NCI-H2081 treated with DMSO at 0.1 percent for 48 hours (cell line): ENCODE measurements at regions not wholly inside any gene's neighbourhood (a gene's known extent, or its start where the extent isn't known, plus 50 kb on each side); places are given as distances from the start of the nearest gene placed in this dataset.

ENCODE experiments used
- DNase-seq: peaks from one replicate; lab custom pipeline; 2025; lab: John Stamatoyannopoulos, UW

DNA sequence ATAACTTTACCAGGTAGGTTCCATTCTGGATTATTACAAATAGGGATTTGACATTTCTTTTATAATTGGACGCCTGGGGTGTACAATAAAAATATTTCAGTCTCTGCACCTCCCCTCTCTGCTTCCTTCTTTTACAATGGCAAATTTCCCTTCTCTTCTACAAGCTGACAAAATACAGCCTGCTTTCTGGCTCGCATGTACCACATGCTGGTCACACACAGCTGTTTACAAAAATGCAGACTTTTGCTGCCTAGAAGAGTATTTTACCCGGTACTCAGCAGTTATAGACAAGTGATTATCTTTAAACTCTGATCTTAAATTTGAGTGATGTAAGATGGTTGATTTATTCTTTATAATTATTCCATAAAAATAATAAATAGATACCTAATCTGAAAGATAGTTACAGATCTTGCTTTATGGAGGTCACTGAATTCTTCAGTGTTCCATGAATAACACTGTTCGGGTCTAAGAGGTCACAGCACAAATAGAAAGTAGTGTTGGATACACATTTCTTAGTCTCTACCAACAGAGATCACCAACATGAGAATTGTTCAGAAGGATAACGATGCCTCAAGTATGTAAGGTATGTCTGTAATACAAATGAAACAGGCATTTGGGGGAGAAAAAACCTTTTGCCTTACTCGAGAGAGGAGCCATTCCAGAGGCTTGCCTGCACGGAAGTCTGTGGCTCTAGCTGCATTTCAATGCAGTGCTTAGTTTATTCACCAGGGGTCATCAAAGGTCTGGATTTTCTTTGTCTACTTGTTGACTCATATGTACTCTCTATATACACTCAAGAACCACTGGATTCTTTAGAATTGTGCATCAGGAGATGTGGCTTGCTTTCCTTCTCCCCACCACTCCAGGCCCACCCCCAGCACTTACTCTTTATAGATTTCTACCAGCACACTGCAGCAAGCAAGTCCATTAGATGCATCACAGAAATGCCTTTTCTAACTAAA lies 206.6 kb upstream of the RFX3 start:
- peak; percentile 82 for DNase-seq

DNA sequence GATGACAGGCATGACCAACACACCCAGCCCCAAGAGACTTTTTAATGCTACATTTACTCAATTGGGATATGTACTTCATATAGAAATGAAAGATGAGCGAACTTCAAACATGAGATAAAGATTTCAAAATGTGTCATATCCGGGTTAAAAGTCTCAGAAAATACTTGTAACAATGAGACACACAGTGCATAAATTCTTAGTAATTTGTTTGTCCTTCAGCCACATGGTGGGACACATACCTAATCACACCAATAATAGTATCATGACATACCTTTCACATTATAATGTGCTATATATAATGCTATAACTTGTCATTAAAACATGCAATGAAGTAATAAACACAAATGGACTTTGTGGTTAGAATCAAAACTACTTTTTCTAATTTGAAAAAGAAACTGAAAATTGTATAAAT lies 204.7 kb upstream of the RFX3 start:
- no peak for DNase-seq

DNA sequence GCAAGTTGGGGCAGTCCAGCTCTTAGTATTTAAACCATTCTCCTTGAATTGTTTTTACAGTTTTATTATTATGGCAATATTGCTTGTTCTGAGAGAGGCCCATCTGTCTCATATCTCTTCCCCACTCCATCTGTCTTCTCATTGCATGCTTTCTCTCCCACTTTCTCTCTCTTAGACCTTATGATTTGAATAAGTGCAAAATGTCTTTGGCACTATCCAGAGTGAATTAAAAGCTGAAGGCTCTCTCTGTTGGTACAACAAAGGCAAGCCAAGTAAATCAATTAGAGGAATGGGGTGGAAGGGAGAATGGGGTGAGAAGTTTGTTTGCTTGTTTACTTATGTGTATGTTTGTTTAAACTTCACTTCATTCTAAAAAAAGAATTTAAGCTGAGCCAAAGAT lies 195.3 kb upstream of the RFX3 start:
- no peak for DNase-seq

DNA sequence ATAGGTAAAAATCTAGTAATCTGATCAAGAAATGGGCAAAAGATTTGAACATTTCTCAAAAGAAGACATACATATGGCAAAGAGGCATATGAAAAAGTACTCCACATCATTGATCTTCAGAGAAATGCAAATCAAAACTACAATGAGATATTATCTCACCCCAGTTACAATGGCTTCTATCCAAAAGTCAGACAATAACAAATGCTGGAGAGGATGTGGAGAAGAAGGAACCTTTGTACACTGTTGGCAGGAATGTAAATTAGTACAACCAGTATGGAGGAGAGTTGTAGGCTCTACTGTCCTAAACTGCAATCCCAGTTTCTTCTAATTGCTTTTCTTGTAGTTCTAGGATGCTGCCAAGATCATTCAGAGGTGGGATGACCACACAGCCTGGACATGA lies 193.5 kb upstream of the RFX3 start:
- no peak for DNase-seq

DNA sequence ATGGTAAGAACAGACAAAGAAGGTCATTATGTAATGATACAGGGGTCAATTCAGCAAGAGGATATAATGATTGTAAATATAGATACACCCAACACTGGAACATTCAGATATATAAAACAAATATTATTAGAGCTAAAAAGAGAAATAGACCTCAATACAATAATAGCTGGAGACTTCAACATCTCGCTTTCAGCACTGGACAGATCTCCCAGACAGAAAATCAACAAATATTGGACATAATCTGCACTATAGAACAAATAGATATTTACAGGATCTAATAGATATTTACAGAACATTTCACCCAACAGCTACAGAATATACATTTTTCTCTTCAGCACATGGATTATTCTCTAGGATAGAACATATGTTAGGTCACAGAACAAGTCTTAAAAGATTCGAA lies 190.6 kb upstream of the RFX3 start:
- no peak for DNase-seq

DNA sequence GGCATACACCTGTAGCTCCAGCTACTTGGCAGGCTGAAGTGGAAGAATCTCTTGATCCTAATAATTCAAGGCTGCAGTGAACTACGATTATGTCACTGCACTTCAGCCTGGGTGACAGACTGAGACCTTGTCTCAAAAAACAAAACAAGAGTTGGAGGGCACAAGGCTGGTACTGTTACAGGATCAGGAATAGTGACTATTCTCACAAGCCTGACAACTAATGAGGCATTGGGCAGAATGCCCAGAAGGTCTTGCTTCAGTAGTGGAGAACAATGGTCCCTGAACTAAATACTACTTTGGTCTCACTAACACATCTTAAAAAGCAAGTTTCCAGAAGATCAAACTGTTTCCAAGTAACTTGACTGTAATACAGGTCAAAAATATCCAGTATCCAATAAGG lies 182.9 kb upstream of the RFX3 start:
- DNase-seq = peak; percentile 67

DNA sequence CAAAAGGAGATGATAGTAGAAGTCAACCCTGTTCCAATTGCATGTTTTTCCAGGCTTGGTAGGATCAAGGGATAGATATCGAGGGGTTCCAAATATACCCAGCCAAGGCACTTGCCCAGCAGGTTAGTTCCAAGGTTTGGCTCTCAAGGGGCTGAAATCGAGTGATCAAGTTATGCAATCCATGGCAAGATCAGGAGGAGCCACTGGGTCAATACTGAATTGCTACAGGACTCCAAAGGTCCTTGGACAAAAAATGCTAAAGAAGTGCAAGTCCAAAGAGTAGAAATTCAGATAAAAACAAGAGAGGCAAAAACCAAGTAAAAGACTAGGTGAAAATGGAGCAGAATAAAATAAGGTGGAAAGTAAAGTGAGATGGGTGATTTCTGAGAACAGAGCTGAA lies 179.1 kb upstream of the RFX3 start:
- no peak for DNase-seq

DNA sequence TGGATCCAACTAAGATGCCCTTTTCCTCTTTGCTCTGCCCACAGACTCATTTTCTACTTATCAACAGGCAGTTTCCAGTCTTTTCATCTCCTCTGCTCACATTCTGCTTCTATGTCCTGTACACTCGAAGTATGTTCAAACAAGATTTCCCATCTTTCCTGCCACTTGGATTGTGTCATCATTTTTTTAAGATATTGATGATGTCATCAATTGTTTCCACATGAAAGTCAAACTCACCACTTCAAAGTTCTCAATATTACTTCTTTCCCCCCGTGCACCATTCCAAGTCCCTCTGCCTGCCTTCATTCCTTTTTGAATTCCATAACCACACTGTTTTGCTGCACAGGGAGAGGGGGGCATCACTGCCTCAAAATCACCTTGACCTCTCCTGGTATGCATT lies 175.0 kb upstream of the RFX3 start:
- DNase-seq = no peak

DNA sequence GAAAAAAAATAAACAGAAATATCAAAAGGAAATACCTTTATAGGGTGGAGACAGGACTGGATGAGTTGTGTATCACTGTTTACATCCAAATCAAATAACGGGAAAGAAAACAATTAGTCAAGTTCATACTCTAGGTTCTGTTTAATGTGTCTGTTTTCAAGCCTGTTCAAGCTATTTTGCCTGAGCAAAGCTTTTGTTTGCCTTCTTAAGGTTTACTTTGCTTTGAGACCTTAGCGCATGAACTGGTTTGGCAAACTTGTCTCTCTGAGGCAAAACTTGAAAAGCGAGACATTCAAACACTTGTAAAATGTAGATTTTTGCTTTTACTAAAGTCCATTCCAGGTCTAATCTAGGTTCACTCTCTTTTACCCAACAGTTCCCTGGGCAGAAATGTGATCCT lies 174.1 kb upstream of the RFX3 start:
- no peak for DNase-seq

DNA sequence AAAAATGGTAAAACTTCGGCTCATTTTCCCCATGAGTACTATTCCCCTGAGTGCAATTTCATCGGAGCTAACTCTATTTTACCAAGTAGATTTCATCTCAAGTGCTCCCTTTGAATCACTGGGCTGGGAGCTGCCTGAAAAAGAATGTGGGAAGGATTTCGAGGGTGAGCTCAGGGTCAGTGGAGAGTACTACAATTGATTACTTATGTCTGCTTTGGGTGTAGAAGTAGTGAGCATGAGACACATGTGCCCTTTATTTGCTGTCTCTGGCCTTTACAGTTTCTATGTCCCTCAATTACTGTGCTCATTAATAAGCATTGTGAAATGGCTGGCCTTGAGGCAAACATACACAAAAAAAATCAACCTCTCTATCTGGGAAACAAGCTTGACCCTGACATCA lies 172.7 kb upstream of the RFX3 start:
- DNase-seq = no peak

DNA sequence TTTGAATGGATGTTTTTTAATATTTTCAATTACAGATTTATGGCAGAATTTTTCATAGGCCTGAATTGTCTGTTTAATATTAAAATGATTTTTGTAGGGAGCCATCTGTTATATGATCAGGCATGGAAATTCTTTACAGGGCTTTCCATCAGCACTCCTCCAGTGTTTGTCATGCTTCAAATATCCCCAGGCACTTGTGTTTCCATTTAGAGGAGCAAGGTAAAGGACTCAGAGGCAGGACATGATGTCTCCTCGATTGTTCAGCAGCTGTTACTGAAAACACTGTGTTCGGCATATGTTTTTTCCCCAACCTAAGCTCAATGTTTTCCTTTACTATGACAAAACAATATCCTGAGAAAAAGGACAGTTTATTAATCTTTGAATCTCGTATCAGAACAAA lies 172.3 kb upstream of the RFX3 start:
- no peak for DNase-seq

DNA sequence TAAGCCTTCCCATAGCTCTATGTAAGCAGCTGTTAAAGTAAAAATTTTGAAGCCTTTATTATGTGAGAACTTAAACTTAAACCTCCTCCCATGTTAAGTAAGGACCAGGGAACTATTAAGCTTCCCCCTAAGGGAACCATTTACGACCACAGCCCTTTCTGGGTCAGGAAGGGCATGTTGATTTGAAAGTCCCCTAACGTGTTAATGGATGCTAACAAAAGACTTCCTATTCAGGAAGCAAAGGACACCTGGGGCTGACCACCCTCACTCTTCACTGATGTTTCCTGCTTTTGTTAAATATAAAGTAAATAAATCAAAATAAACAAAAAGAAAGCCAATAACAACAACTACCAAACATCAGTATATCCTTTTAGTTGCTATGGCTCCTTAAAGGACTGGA lies 170.6 kb upstream of the RFX3 start:
- no peak for DNase-seq

DNA sequence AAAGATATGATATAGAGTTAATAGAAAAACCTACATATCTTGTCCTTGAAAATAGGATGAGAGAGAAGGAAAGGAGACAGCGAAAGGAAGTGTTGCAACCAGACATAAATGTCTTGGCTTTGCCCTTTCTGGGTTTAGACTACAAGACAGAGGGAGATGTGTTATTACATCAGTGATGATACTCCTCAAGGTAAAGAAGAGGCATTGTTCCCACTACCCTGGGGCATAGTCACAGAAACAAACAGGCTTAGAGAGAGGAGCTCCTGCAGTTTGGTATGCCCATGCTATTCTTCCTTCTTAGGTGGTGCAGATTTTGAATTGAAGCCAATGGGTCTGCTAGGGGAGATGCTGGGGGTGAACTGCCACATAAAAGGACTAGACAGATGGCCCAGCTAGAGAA lies 166.8 kb upstream of the RFX3 start:
- no peak for DNase-seq

DNA sequence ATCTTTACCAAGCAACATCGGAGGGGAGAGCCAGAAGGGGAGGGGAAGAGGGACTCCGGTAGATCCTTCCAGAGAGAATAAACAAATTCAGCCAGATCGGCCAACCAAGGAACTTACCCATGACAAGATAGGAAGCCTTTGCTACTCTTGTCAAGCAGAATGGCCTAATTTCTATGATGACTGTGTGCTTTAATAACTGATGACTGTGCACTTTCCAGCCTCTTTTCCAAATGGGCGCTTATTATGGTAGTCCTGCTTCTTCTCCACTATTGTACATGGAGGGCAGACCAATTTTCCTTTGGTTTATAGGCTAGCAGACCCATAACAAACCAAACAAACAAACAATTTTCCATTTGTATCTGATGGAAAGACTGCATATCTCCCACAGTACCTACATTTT lies 163.8 kb upstream of the RFX3 start:
- DNase-seq = no peak

DNA sequence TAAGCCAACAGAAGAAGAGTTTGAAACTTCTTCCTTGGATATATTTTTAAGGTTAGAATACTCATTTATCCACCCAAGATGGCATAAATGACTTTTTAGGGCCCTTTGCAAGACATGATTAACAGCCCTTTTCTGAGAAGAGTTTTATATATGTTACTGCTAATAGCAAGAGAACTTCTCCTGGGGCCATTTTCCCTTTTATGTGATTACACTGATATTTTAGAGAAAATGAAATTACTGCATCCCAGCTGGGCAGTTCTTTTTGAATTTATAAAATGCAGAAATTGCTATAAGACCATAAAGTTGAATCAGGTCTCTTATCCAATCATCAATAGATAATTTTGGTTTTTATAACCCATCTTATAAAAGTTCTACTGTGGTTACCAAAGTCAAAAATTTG lies 161.3 kb upstream of the RFX3 start:
- DNase-seq = no peak

DNA sequence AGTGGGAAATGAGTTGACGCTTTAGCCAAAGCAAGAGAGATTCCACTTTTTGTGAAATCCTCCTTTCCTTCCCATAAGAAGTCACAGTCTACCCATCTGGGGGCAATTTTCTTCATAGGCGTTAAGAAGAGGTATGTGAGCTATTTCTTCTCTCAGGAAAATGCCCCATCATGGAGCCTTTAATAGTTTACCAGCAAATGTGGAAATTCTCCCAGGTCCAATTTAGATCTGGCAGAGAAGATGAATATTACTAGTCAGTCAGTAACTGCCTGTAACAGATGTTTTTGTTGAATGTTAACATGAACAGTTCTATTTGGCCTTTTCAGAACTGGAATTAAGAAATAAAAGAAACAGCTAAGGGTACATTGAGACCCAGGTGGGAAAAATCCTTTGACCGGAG lies 156.4 kb upstream of the RFX3 start:
- DNase-seq = no peak

DNA sequence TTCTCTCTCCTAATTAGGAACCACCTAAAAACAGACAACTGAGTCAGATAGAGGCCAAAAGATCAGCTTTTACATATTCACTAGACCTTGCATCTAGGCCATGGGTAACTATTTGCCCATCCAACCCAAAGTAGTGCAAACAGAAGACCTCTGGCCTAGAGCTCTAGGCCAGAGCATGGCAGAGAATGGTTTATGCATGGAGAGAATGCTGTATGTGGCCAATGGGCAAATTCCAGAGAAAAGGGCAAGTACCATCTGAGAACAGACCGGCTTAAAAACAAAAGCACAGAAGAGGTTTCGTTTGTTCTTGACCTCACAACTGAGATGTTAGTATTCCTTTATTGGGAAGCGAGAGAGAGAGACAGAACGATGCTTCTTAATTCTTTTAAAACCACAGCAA lies 151.7 kb upstream of the RFX3 start:
- DNase-seq = no peak

DNA sequence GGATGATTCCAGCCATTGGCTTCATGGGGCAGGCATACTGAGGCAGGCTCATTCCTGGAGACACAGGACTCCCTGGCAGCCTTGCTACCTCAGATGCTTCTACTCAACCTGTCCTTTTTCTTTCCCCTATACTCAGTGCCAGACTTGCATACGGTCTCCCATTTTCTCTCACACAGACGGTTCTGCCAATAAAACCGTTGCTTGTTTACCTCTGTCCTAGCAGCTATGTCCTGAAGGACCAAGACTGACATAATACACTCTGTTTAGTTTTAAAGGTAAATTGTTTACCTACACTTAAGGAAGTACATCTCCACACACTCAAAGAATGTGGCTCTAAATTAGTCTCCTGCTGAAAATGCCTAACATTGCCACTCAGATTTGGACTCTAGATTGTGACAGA lies 151.0 kb upstream of the RFX3 start:
- DNase-seq = no peak

DNA sequence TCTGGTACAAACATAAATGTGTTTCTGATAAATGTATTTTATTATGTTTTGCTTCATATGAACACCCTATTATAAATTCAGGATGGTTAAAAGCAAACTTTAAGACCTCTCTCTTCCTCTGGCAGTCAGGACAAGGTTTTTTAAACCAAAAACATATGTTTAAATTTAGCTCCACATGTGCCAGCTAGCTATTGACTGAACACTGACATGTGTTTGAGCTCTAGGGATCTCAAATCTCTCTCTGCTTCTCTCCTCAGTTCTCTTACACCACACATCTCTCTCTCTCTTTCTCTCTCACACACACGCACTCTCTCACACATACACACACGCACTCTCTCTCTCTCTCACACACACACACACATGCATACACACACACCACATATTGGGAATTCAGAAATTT lies 150.1 kb upstream of the RFX3 start:
- DNase-seq = no peak

DNA sequence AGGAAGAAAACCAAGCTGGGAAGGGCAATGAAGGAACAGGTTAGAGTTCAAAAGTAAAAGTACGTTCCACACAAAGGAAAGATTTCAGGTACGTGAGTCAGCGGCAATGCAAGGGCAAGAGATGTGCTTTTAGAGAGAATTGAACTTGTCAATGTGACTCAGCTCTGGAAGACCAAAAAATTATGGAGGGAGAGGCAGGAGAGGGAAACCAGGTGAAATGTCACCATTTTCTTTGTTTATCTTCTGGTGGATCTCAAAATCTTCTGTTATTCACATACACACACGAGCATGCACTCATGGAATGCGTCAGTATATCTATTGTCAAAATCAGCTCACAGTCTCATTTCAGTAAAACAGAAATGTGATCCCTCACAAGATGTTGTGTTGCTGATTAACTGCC lies 148.8 kb upstream of the RFX3 start:
- DNase-seq = no peak

DNA sequence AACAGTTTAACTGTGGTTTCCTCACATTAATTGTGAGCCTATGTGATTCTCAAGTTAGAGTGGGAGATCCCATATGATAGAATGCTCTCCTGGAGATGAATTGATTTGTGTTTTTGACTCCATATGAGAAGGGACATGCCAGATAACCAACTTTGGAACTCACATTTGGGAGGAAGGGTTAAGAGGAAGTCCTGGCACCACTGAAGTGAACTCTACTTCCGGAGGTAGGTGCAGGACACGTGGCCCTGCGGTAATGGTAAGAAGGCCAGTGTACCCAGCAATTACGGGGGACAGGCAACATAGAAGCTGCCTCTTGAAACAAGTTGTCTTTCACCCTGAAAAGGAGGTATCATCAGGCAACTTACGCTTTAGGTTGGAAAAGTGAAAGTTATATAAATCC lies 146.6 kb upstream of the RFX3 start:
- DNase-seq = no peak

DNA sequence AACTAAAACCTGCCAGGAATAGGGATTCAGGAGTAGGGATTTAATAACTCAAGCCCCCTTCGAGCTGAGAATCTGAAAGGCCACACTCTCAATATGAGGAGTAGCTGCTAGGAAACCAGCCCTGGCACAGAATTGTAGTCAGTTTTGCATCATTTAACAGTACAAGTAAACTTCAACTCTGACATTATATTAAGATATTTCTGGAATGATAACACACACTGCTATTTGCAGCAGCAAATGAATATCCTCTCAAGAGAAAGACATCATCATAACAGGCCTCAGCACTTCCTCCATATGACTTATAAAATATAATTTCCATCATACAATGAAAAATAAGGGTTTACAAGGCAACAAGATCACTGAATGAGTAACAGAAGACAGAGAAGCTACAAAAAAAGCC lies 138.2 kb upstream of the RFX3 start:
- no peak for DNase-seq

DNA sequence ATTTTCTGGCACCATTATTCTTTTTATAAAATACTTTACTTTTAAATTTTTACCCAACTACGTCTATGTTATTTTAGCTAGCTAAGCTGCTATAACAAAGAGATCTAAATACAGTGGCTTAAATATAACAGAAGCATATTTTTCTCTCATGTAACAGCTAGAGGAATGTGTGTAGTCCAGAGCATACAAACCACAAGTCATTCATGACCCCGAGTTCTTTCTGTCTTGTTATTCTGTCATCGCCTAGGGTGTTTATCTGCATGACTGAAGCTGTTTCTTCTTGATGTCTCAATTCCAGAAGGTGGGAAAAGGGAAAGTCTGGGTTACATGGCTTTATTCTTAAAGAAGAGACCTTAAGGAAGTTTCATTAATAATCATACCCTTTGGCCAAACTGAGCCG lies 136.9 kb upstream of the RFX3 start:
- DNase-seq = no peak

DNA sequence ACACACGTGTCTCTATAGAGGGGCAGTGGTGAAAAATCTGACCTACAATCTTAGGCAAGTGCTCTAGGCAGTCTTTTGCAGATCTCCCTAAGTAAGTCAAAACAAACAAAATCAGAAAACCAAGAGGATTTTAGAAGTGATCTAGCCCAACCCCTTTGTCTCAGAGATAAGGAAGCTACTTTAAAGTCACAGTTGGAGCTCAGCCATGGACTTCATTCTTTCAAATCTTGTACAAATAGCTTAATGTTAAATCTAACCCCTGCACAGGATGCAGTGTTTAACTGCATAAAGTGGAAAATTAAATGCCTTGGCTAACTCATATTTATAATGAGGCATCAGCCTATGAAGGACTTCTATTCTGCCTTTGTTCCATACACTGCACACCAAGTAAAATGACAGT lies 135.1 kb upstream of the RFX3 start:
- no peak for DNase-seq
